ENCODE measurements at regions not wholly inside any gene's neighbourhood (a gene's known extent, or its start where the extent isn't known, plus 50 kb on each side); places are given as distances from the start of the nearest gene placed in this dataset.

- H3K4me2 ChIP-seq = no peak overlapping the region
- H2AFZ ChIP-seq (ENCODE audit: low read depth) = no peak overlapping the region
- no peaks in the 10 kb centered on the region for H3K79me2 ChIP-seq (ENCODE audit: insufficient read depth, low read depth)
- TF ChIP-seq, protein P1, sequence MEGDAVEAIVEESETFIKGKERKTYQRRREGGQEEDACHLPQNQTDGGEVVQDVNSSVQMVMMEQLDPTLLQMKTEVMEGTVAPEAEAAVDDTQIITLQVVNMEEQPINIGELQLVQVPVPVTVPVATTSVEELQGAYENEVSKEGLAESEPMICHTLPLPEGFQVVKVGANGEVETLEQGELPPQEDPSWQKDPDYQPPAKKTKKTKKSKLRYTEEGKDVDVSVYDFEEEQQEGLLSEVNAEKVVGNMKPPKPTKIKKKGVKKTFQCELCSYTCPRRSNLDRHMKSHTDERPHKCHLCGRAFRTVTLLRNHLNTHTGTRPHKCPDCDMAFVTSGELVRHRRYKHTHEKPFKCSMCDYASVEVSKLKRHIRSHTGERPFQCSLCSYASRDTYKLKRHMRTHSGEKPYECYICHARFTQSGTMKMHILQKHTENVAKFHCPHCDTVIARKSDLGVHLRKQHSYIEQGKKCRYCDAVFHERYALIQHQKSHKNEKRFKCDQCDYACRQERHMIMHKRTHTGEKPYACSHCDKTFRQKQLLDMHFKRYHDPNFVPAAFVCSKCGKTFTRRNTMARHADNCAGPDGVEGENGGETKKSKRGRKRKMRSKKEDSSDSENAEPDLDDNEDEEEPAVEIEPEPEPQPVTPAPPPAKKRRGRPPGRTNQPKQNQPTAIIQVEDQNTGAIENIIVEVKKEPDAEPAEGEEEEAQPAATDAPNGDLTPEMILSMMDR (conservative IDR thresholded peaks at IDR 0.05; ENCODE audit: low read depth, low read length) = no peak
- no peaks in the 10 kb centered on the region for H3K36me3 ChIP-seq (ENCODE audit: insufficient read depth)
- no peaks in the 10 kb centered on the region for H4K20me1 ChIP-seq (ENCODE audit: insufficient read depth)
- H3K4me3 ChIP-seq (IDR thresholded peaks at IDR 0.05; ENCODE audit: insufficient read depth, low read depth, low read length) = no peak overlapping the region
- no peaks in the 10 kb centered on the region for H3K27me3 ChIP-seq (ENCODE audit: insufficient read depth, low read depth)
- no peaks in the 10 kb centered on the region for H3K4me1 ChIP-seq (ENCODE audit: low read depth, poor library complexity, severe bottlenecking)
- no peak overlapping the region for H3K27ac ChIP-seq
- H3K9ac ChIP-seq = no peak overlapping the region
Measured at GRCh38 chr6:168383062-168383854, 57.7 kb upstream of the SMOC2 start.

- H4K20me1 ChIP-seq (ENCODE audit: insufficient read depth) = no peaks in the 10 kb centered on the region
- H3K36me3 ChIP-seq (ENCODE audit: insufficient read depth) = no peaks in the 10 kb centered on the region
- no peaks in the 10 kb centered on the region for H3K27me3 ChIP-seq (ENCODE audit: insufficient read depth, low read depth)
- H3K27ac ChIP-seq = no peak overlapping the region
- no peaks in the 10 kb centered on the region for H3K79me2 ChIP-seq (ENCODE audit: insufficient read depth, low read depth)
- TF ChIP-seq, protein P1 (conservative IDR thresholded peaks at IDR 0.05; ENCODE audit: low read depth, low read length) = no peak
- no peak overlapping the region for H2AFZ ChIP-seq (ENCODE audit: low read depth)
- no peak overlapping the region for H3K4me2 ChIP-seq
- no peak overlapping the region for H3K9ac ChIP-seq
- no peak overlapping the region for H3K4me3 ChIP-seq (IDR thresholded peaks at IDR 0.05; ENCODE audit: insufficient read depth, low read depth, low read length)
- H3K4me1 ChIP-seq (ENCODE audit: low read depth, poor library complexity, severe bottlenecking) = no peaks in the 10 kb centered on the region
Measured at GRCh38 chr6:168384045-168385036, 56.6 kb upstream of the SMOC2 start.

- H3K4me3 ChIP-seq (IDR thresholded peaks at IDR 0.05; ENCODE audit: insufficient read depth, low read depth, low read length) = no peak overlapping the region
- H3K27ac ChIP-seq = no peak overlapping the region
- no peaks in the 10 kb centered on the region for H3K4me1 ChIP-seq (ENCODE audit: low read depth, poor library complexity, severe bottlenecking)
- H2AFZ ChIP-seq (ENCODE audit: low read depth) = no peak overlapping the region
- no peak overlapping the region for H3K4me2 ChIP-seq
- TF ChIP-seq, protein P1 (conservative IDR thresholded peaks at IDR 0.05; ENCODE audit: low read depth, low read length) = no peak
- H3K36me3 ChIP-seq (ENCODE audit: insufficient read depth) = no peaks in the 10 kb centered on the region
- H4K20me1 ChIP-seq (ENCODE audit: insufficient read depth) = no peaks in the 10 kb centered on the region
- H3K9ac ChIP-seq = no peak overlapping the region
- H3K27me3 ChIP-seq (ENCODE audit: insufficient read depth, low read depth) = no peaks in the 10 kb centered on the region
- no peaks in the 10 kb centered on the region for H3K79me2 ChIP-seq (ENCODE audit: insufficient read depth, low read depth)
Measured at GRCh38 chr6:168385037-168385759, 55.8 kb upstream of the SMOC2 start.
